C4-2B (cell line): ENCODE measurements at regions not wholly inside any gene's neighbourhood (a gene's known extent, or its start where the extent isn't known, plus 50 kb on each side); places are given as distances from the start of the nearest gene placed in this dataset.

Experiments
- CTCF ChIP-seq: fragments of 450-650 bp; conservative IDR thresholded peaks from 2 replicates; pipeline ENCODE4 v1.5.1; 2017; ENCODE audit warnings: mild to moderate bottlenecking
- ZFX ChIP-seq: fragments of 450-650 bp; IDR thresholded peaks from 2 replicates; pipeline ENCODE4 v1.6.1; 2017

DNA sequence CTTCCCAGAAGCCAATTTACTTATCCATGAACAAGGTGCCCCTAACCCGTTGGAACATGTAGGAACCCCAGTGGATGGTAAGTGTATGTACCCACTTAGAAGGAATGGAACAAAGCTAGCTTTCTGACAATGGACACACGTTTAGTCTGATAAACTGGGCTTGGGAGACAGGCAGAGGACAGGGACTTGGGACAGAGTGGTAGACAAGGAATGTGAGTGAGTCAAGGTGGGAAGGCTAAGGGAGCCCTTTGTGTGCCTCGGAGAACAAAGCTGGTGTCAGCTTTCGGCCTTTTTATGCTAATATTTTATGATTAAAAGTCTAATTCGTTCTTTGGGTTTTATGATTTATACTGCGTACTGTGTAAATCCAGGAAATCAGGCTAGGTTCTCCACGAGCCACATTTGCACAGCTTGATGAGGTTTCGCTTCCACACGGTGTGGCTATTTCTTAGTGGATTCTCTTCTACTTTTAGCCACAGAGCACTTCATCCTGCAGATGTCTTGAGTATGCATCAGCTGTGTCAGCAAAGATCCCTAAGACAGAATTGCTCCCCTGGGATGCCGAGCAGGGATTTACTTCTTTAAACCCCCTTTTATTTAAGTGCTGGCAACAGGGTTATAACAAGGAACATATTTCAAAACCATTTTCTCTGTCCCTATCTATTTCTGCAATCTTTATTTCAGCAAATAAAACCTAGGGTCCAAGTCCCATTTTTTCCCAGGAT lies 258.5 kb downstream of the DLEU7 start:
- TF ChIP-seq CTCF (no peak), ZFX (no peak)
